Stimulated activated naive B cell treated with anti-CD40 and anti-IgM and Interleukin-4, amounts not matched to agents 10 μg/mL and 1 μg/mL and 100 μg/mL, for 72 hours (primary cell): ENCODE measurements at regions not wholly inside any gene's neighbourhood (a gene's known extent, or its start where the extent isn't known, plus 50 kb on each side); places are given as distances from the start of the nearest gene placed in this dataset.

ENCODE experiments used
- ATAC-seq, 2 donors: fragments of 150-1000 bp; cut with Tn5 transposase; replicated peaks; 2 replicates each; pipeline ENCODE4 v1.10.0; 2021; ENCODE audit warnings: moderate library complexity in 1 of 2
- DNase-seq: peaks from one replicate; pipeline ENCODE4 v3.0.0; 2021
- H3K27ac Mint-ChIP-seq: one replicate; pipeline ENCODE4 v1.8.0; 2022; ENCODE audit warnings: mild to moderate bottlenecking, mixed read lengths
- H3K27me3 Mint-ChIP-seq, 2 donors: one replicate each; pipeline ENCODE4 v1.8.0; 2022; ENCODE audit warnings: mixed read lengths in 2 of 2
- H3K36me3 Mint-ChIP-seq, 2 donors: one replicate each; pipeline ENCODE4 v1.8.0; 2022; ENCODE audit warnings: mixed read lengths in 2 of 2, mild to moderate bottlenecking in 1 of 2
- H3K4me1 Mint-ChIP-seq, 2 donors: one replicate each; pipeline ENCODE4 v1.8.0; 2022; ENCODE audit warnings: mixed read lengths in 2 of 2, mild to moderate bottlenecking in 1 of 2
- H3K4me3 Mint-ChIP-seq, 2 donors: one replicate each; pipeline ENCODE4 v1.8.0; 2022; ENCODE audit warnings: mild to moderate bottlenecking in 2 of 2, mixed read lengths in 2 of 2, moderate library complexity in 1 of 2
- H3K9me3 Mint-ChIP-seq, 2 donors: one replicate each; pipeline ENCODE4 v1.8.0; 2022; ENCODE audit warnings: mixed read lengths in 2 of 2, mild to moderate bottlenecking in 1 of 2

GRCh38 chr13:47025791-47026447 lies 129.1 kb upstream of the HTR2A start:
- peak; percentile 55 to 65 for ATAC-seq
- Mint-ChIP-seq H3K27me3 (no peaks in the 10 kb centered on the region), H3K4me3 (no peak overlapping the region), H3K27ac (no peak overlapping the region), H3K9me3 (no peaks in the 10 kb centered on the region), H3K4me1 (peaks cover 9 to 21% of the 10 kb centered on the region in 2 donors), H3K36me3 (no peaks in the 10 kb centered on the region)
- no peak for DNase-seq

GRCh38 chr13:47019977-47020376 lies 123.1 kb upstream of the HTR2A start:
- Mint-ChIP-seq H3K4me3 (no peak overlapping the region), H3K4me1 (peaks cover 2 to 8% of the 10 kb centered on the region in 2 donors), H3K36me3 (no peaks in the 10 kb centered on the region), H3K27me3 (peaks cover 4 to 14% of the 10 kb centered on the region in 2 donors), H3K9me3 (peaks cover 0 to 1% of the 10 kb centered on the region in 2 donors), H3K27ac (no peak overlapping the region)
- DNase-seq, result no peak
- ATAC-seq, result no peak

GRCh38 chr13:47017476-47017875 lies 120.6 kb upstream of the HTR2A start:
- no peaks in the 10 kb centered on the region for H3K4me1 Mint-ChIP-seq
- no peak for ATAC-seq
- peaks cover 0 to 1% of the 10 kb centered on the region in 2 donors for H3K9me3 Mint-ChIP-seq
- DNase-seq, result no peak
- no peaks in the 10 kb centered on the region for H3K36me3 Mint-ChIP-seq
- no peak overlapping the region for H3K4me3 Mint-ChIP-seq
- no peak overlapping the region for H3K27ac Mint-ChIP-seq
- peaks cover 4 to 14% of the 10 kb centered on the region in 2 donors for H3K27me3 Mint-ChIP-seq

GRCh38 chr13:47008318-47008717 lies 111.5 kb upstream of the HTR2A start:
- Mint-ChIP-seq H3K4me3 (no peak overlapping the region), H3K9me3 (no peaks in the 10 kb centered on the region), H3K27me3 (peaks cover 14 to 19% of the 10 kb centered on the region in 2 donors), H3K4me1 (no peaks in the 10 kb centered on the region), H3K36me3 (no peaks in the 10 kb centered on the region), H3K27ac (no peak overlapping the region)
- DNase-seq, result no peak
- ATAC-seq, result no peak

- DNase-seq (no peak), ATAC-seq (no peak)
- Mint-ChIP-seq H3K27ac (no peak overlapping the region), H3K4me1 (no peaks in the 10 kb centered on the region), H3K4me3 (no peak overlapping the region), H3K27me3 (peaks cover 18 to 28% of the 10 kb centered on the region in 2 donors), H3K36me3 (no peaks in the 10 kb centered on the region), H3K9me3 (no peaks in the 10 kb centered on the region)
These were observed 109.0 kb upstream of the HTR2A start for GRCh38 chr13:47005756-47006414.

- ATAC-seq (no peak), DNase-seq (no peak)
- Mint-ChIP-seq H3K36me3 (no peaks in the 10 kb centered on the region), H3K4me3 (no peak overlapping the region), H3K27ac (no peak overlapping the region), H3K4me1 (no peaks in the 10 kb centered on the region), H3K27me3 (peaks cover 18 to 28% of the 10 kb centered on the region in 2 donors), H3K9me3 (no peaks in the 10 kb centered on the region)
These were observed 107.7 kb upstream of the HTR2A start for GRCh38 chr13:47004540-47004939.

- H3K4me3 Mint-ChIP-seq, result no peak overlapping the region
These were observed 107.2 kb upstream of the HTR2A start for GRCh38 chr13:47004027-47004426.

GRCh38 chr13:47000165-47000564 lies 103.3 kb upstream of the HTR2A start:
- H3K27ac Mint-ChIP-seq, result no peak overlapping the region
- H3K27me3 Mint-ChIP-seq, result peaks cover 18 to 23% of the 10 kb centered on the region in 2 donors
- H3K4me3 Mint-ChIP-seq, result no peak overlapping the region
- no peak for ATAC-seq
- H3K9me3 Mint-ChIP-seq, result peaks cover 5 to 9% of the 10 kb centered on the region in 2 donors
- no peak for DNase-seq
- peaks cover 13 to 18% of the 10 kb centered on the region in 2 donors for H3K4me1 Mint-ChIP-seq
- H3K36me3 Mint-ChIP-seq, result no peaks in the 10 kb centered on the region

More at GRCh38 chr13:47004027-47004426, 107.2 kb upstream of the HTR2A start:
- no peaks in the 10 kb centered on the region for H3K36me3 Mint-ChIP-seq
- no peaks in the 10 kb centered on the region for H3K9me3 Mint-ChIP-seq
- H3K27me3 Mint-ChIP-seq, result peaks cover 18 to 28% of the 10 kb centered on the region in 2 donors
- no peaks in the 10 kb centered on the region for H3K4me1 Mint-ChIP-seq
- no peak overlapping the region for H3K27ac Mint-ChIP-seq
- DNase-seq, result no peak
- ATAC-seq, result no peak

- peaks cover 13 to 18% of the 10 kb centered on the region in 2 donors for H3K4me1 Mint-ChIP-seq
- peak overlapping the region in 1 of 2 donors; percentile 1 for H3K4me3 Mint-ChIP-seq
- ATAC-seq, result peak; percentile 58 to 59
These were observed 99.6 kb upstream of the HTR2A start for GRCh38 chr13:46996316-46997030.

GRCh38 chr13:46995874-46996273 lies 99.0 kb upstream of the HTR2A start:
- peak overlapping the region in 1 of 2 donors; percentile 1 for H3K4me3 Mint-ChIP-seq
- peak overlapping the region; percentile 15 for H3K27ac Mint-ChIP-seq
- H3K4me1 Mint-ChIP-seq, result peaks cover 13 to 18% of the 10 kb centered on the region in 2 donors
- DNase-seq, result no peak
- no peaks in the 10 kb centered on the region for H3K36me3 Mint-ChIP-seq
- H3K27me3 Mint-ChIP-seq, result no peaks in the 10 kb centered on the region
- H3K9me3 Mint-ChIP-seq, result peaks cover 5 to 9% of the 10 kb centered on the region in 2 donors
- peak; percentile 98 to 99 for ATAC-seq

More at GRCh38 chr13:46996316-46997030, 99.6 kb upstream of the HTR2A start:
- H3K9me3 Mint-ChIP-seq, result peaks cover 5 to 9% of the 10 kb centered on the region in 2 donors
- peak overlapping the region; percentile 15 for H3K27ac Mint-ChIP-seq
- no peak for DNase-seq
- H3K36me3 Mint-ChIP-seq, result no peaks in the 10 kb centered on the region
- H3K27me3 Mint-ChIP-seq, result peaks cover 0 to 6% of the 10 kb centered on the region in 2 donors

- Mint-ChIP-seq H3K27me3 (no peaks in the 10 kb centered on the region), H3K9me3 (peaks cover 5 to 9% of the 10 kb centered on the region in 2 donors), H3K4me1 (peaks cover 13 to 18% of the 10 kb centered on the region in 2 donors), H3K36me3 (no peaks in the 10 kb centered on the region), H3K4me3 (no peak overlapping the region), H3K27ac (no peak overlapping the region)
- no peak for ATAC-seq
- no peak for DNase-seq
These were observed 97.6 kb upstream of the HTR2A start for GRCh38 chr13:46994492-46994891.

- Mint-ChIP-seq H3K27me3 (peaks cover 5 to 6% of the 10 kb centered on the region in 2 donors), H3K36me3 (no peaks in the 10 kb centered on the region), H3K9me3 (peaks cover 5 to 11% of the 10 kb centered on the region in 2 donors), H3K4me1 (peaks cover 13 to 18% of the 10 kb centered on the region in 2 donors), H3K27ac (no peak overlapping the region), H3K4me3 (no peak overlapping the region)
- peak; percentile 43 to 54 for ATAC-seq
- no peak for DNase-seq
These were observed 95.6 kb upstream of the HTR2A start for GRCh38 chr13:46992383-46992952.

GRCh38 chr13:46983881-46984280 lies 87.0 kb upstream of the HTR2A start:
- H3K36me3 Mint-ChIP-seq, result peaks cover 0 to 3% of the 10 kb centered on the region in 2 donors
- DNase-seq (peak; percentile 49), ATAC-seq (peak; percentile 71 to 76)
- peaks cover 0 to 2% of the 10 kb centered on the region in 2 donors for H3K9me3 Mint-ChIP-seq
- peak overlapping the region; percentile 57 to 63 for H3K4me3 Mint-ChIP-seq
- H3K27ac Mint-ChIP-seq, result peak overlapping the region; percentile 90
- peaks cover 18 to 42% of the 10 kb centered on the region in 2 donors for H3K4me1 Mint-ChIP-seq
- H3K27me3 Mint-ChIP-seq, result peaks cover 3 to 6% of the 10 kb centered on the region in 2 donors
